Ovary (tissue), 7 donors: ENCODE measurements at regions not wholly inside any gene's neighbourhood (a gene's known extent, or its start where the extent isn't known, plus 50 kb on each side); places are given as distances from the start of the nearest gene placed in this dataset.
A peak's percentile ranks its signal among the peaks of the same experiment; 100 is the strongest.

Experiments
- DNase-seq, 5 donors: peaks; one replicate each; pipeline ENCODE4 v3.0.0-alpha.2; 2019 to 2020
- H3K27ac ChIP-seq, 2 donors: fragments of 200-600 bp; one replicate each; pipeline versions ENCODE4 v1.5.1 to v1.8.0; 2019 to 2022
- H3K27me3 ChIP-seq: fragments of 200-600 bp; one replicate; pipeline ENCODE4 v1.8.0; 2022
- H3K36me3 ChIP-seq: fragments of 200-600 bp; sonication (generic); one replicate; pipeline ENCODE4 v1.5.1; 2019
- H3K4me1 ChIP-seq: one replicate; pipeline ENCODE4 v1.8.1; 2013; ENCODE audit warnings: mild to moderate bottlenecking, moderate library complexity; ENCODE audit not compliant: insufficient read depth
- H3K4me3 ChIP-seq: fragments of 200-600 bp; sonication (generic); one replicate; pipeline ENCODE4 v1.5.1; 2017
- H3K9me3 ChIP-seq, 2 donors: fragments of 200-600 bp in 1 of 2; sonication (generic) in 1 of 2; one replicate each; pipeline versions ENCODE4 v1.5.1 to v1.8.1; 2013 to 2019; ENCODE audit warnings: mild to moderate bottlenecking in 1 of 2, moderate library complexity in 1 of 2
- EP300 ChIP-seq: sonication (generic); formaldehyde crosslinking; IDR thresholded peaks from one replicate; pipeline ENCODE4 v1.6.1; 2017; ENCODE audit warnings: antibody characterized with exemption
- POLR2A ChIP-seq: fragments of 450-650 bp; IDR thresholded peaks from one replicate; pipeline ENCODE4 v1.6.1; 2017; ENCODE audit warnings: antibody characterized with exemption, mild to moderate bottlenecking, moderate library complexity
- WGBS, 3 donors: extraction: QIAGEN DNeasy Blood & Tissue Kit in 1 of 3; methylation state at CpG; one replicate each; pipeline versions ENCODE4 v1.1.5 to v1.1.7; 2013 to 2017; 5-methylcytosine and 5-hydroxymethylcytosine counted together
- intact Hi-C, 4 donors: fragments of 100-400 bp; cut with DNase I; formaldehyde crosslinking; loops; one replicate each; pipeline versions ENCODE4 v1.11.0 to v1.15.1; 2022 to 2023
- TF ChIP-seq, protein P1 (sequence below), 3 donors: fragments of 450-650 bp in 2 of 3; fragments of 200-600 bp in 1 of 3; IDR thresholded peaks; one replicate each; pipeline versions ENCODE4 v1.5.1 to v1.8.0; 2016 to 2022; ENCODE audit warnings: antibody characterized with exemption in 3 of 3, mild to moderate bottlenecking in 1 of 3
- donor health status: DM: no; HTN: no; CAD: no; lungs with moderate emphysema.
- donor health status: DM: no; HTN: no; CAD: no.
- donor health status: Bipolar disorder and iron deficiency.
- donor health status: DM: no; HTN: no; CAD: no.
- donor health status: DM: yes; HTN: yes; CAD: no.

DNA sequence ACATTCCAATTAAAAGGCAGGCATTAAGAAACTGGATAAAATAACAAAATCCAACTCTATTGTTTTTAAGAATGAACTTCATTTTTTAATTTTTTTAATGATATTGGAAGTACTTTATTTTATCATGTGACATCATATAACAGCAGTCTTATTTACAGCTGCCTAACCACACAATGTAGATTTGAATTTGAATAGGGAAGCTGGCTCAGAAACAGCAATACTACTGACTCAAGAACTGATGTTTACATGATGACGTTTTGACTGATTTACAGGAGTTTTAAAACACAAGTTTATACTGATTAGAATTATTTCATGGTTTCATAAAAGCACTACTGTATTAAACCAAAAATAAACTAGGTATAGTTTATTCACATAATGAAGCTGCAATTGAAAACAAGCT, 348.7 kb upstream of the NR5A2 start:
- 18 to 39% (median 20%) methylated on average over 1 of the region's 1 CpG for whole genome bisulfite sequencing, 3 donors
- H3K27me3 ChIP-seq, result no peaks in the 10 kb centered on the region
- H3K4me3 ChIP-seq, result no peak overlapping the region
- no peak for DNase-seq
- no peaks in the 10 kb centered on the region for H3K9me3 ChIP-seq
- intact Hi-C loops, result loop anchor here in 1 of 4 donors (10.0 kb wide), 1 partner anchor 836 kb away; no protein-coding TSS in a partner anchor
- H3K36me3 ChIP-seq, result no peaks in the 10 kb centered on the region
- TF ChIP-seq, protein P1, sequence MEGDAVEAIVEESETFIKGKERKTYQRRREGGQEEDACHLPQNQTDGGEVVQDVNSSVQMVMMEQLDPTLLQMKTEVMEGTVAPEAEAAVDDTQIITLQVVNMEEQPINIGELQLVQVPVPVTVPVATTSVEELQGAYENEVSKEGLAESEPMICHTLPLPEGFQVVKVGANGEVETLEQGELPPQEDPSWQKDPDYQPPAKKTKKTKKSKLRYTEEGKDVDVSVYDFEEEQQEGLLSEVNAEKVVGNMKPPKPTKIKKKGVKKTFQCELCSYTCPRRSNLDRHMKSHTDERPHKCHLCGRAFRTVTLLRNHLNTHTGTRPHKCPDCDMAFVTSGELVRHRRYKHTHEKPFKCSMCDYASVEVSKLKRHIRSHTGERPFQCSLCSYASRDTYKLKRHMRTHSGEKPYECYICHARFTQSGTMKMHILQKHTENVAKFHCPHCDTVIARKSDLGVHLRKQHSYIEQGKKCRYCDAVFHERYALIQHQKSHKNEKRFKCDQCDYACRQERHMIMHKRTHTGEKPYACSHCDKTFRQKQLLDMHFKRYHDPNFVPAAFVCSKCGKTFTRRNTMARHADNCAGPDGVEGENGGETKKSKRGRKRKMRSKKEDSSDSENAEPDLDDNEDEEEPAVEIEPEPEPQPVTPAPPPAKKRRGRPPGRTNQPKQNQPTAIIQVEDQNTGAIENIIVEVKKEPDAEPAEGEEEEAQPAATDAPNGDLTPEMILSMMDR (IDR thresholded peaks at IDR 0.05), result no peak
- TF ChIP-seq POLR2A (no peak), EP300 (no peak)
- no peak overlapping the region for H3K27ac ChIP-seq
- no peaks in the 10 kb centered on the region for H3K4me1 ChIP-seq

GRCh38 chr1:199682081-199682480, 345.4 kb upstream of the NR5A2 start:
- TF ChIP-seq EP300 (no peak), POLR2A (no peak)
- TF ChIP-seq, protein P1 (IDR thresholded peaks at IDR 0.05), result no peak
- Histone ChIP-seq H3K36me3 (no peaks in the 10 kb centered on the region), H3K4me3 (no peak overlapping the region), H3K27ac (no peak overlapping the region), H3K9me3 (no peaks in the 10 kb centered on the region), H3K4me1 (no peaks in the 10 kb centered on the region), H3K27me3 (no peaks in the 10 kb centered on the region)
- intact Hi-C loops, result loop anchor here in 1 of 4 donors (10.0 kb wide), 1 partner anchor 803 kb away; no protein-coding TSS in a partner anchor
- no peak for DNase-seq

GRCh38 chr1:199684686-199685273, 342.7 kb upstream of the NR5A2 start:
- no peaks in the 10 kb centered on the region for H3K4me1 ChIP-seq
- no peaks in the 10 kb centered on the region for H3K9me3 ChIP-seq
- DNase-seq, result no peak
- no peak overlapping the region for H3K27ac ChIP-seq
- WGBS, 3 donors, result 74 to 91% (median 79%) methylated on average over 1 of the region's 1 CpG
- no peaks in the 10 kb centered on the region for H3K36me3 ChIP-seq
- H3K4me3 ChIP-seq, result no peak overlapping the region
- H3K27me3 ChIP-seq, result no peaks in the 10 kb centered on the region
- intact Hi-C loops, result loop anchor here in 1 of 4 donors (10.0 kb wide), 1 partner anchor 800 kb away; no protein-coding TSS in a partner anchor
- TF ChIP-seq EP300, result no peak
- TF ChIP-seq, protein P1 (IDR thresholded peaks at IDR 0.05), result peak in 1 of 3 donors; percentile 27

- Histone ChIP-seq H3K27me3 (no peaks in the 10 kb centered on the region), H3K27ac (no peak overlapping the region), H3K4me1 (no peaks in the 10 kb centered on the region), H3K36me3 (no peaks in the 10 kb centered on the region), H3K4me3 (no peak overlapping the region), H3K9me3 (no peaks in the 10 kb centered on the region)
- WGBS, 3 donors, result 26 to 36% (median 32%) methylated on average over 2 of the region's 2 CpGs
- intact Hi-C loops, result loop anchor here in 1 of 4 donors (10.0 kb wide), 1 partner anchor 799 kb away; no protein-coding TSS in a partner anchor
- DNase-seq, result no peak
- no peak for TF ChIP-seq POLR2A
- TF ChIP-seq, protein P1 (IDR thresholded peaks at IDR 0.05), result no peak
Observed at GRCh38 chr1:199685369-199685768, 342.1 kb upstream of the NR5A2 start.
